ENCODE measurements at regions not wholly inside any gene's neighbourhood (a gene's known extent, or its start where the extent isn't known, plus 50 kb on each side); places are given as distances from the start of the nearest gene placed in this dataset.

GRCh38 chr4:182062936-182063335 is 180.3 kb upstream of the TENM3 start:
- DNase-seq, result no peak

- DNase-seq, result no peak
Measured at GRCh38 chr4:182063651-182064050, 179.6 kb upstream of the TENM3 start.

GRCh38 chr4:182065255-182065654 is 177.9 kb upstream of the TENM3 start:
- no peak for DNase-seq

- no peak for DNase-seq
Measured at GRCh38 chr4:182066037-182066436, 177.2 kb upstream of the TENM3 start.

- DNase-seq, result no peak
Measured at GRCh38 chr4:182067828-182068227, 175.4 kb upstream of the TENM3 start.

- DNase-seq, result no peak
Measured at GRCh38 chr4:182068920-182069319, 174.3 kb upstream of the TENM3 start.

GRCh38 chr4:182073278-182073677 is 169.9 kb upstream of the TENM3 start:
- DNase-seq, result no peak

- no peak for DNase-seq
Measured at GRCh38 chr4:182074139-182074538, 169.1 kb upstream of the TENM3 start.

GRCh38 chr4:182074810-182075209 is 168.4 kb upstream of the TENM3 start:
- DNase-seq, result no peak

- no peak for DNase-seq
Measured at GRCh38 chr4:182082910-182083309, 160.3 kb upstream of the TENM3 start.

GRCh38 chr4:182083671-182084410 is 159.4 kb upstream of the TENM3 start:
- DNase-seq, result no peak

- DNase-seq, result no peak
Measured at GRCh38 chr4:182085051-182085480, 158.1 kb upstream of the TENM3 start.

GRCh38 chr4:182089326-182089725 is 153.9 kb upstream of the TENM3 start:
- DNase-seq, result no peak

GRCh38 chr4:182090186-182090585 is 153.0 kb upstream of the TENM3 start:
- DNase-seq, result no peak

GRCh38 chr4:182091128-182091527 is 152.1 kb upstream of the TENM3 start:
- DNase-seq, result no peak

GRCh38 chr4:182093431-182093831 is 149.8 kb upstream of the TENM3 start:
- DNase-seq, result no peak

GRCh38 chr4:182093935-182094334 is 149.3 kb upstream of the TENM3 start:
- DNase-seq, result no peak

GRCh38 chr4:182101618-182102017 is 141.6 kb upstream of the TENM3 start:
- no peak for DNase-seq

- no peak for DNase-seq
Measured at GRCh38 chr4:182102576-182102975, 140.6 kb upstream of the TENM3 start.

GRCh38 chr4:182103614-182104319 is 139.4 kb upstream of the TENM3 start:
- DNase-seq, result no peak

GRCh38 chr4:182105416-182105815 is 137.8 kb upstream of the TENM3 start:
- DNase-seq, result no peak

GRCh38 chr4:182107931-182108330 is 135.3 kb upstream of the TENM3 start:
- no peak for DNase-seq

- DNase-seq, result no peak
Measured at GRCh38 chr4:182111586-182111985, 131.6 kb upstream of the TENM3 start.

GRCh38 chr4:182113779-182114178 is 129.4 kb upstream of the TENM3 start:
- DNase-seq, result no peak

GRCh38 chr4:182124359-182124758 is 118.8 kb upstream of the TENM3 start:
- DNase-seq, result peak; percentile 37
